ENCODE measurements at regions not wholly inside any gene's neighbourhood (a gene's known extent, or its start where the extent isn't known, plus 50 kb on each side); places are given as distances from the start of the nearest gene placed in this dataset.

DNA sequence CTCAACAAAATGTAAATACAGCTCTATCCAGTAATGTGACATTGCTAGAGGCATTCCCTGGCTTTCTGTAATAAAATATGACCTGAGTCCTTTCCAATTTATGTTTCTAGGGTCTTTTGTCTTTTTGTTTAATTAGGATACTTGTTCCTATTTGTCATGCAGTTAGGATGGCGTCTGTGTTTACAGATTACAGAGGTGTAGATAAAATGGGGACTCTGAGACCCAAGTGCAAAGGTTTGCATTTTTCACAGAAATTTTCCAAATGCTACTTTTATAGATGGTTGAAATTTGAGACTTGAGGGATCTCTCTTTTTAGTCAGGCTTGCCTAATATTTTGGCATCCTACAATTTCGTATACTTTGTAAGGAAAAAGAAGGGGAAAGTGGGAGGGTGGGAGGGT is 332.4 kb downstream of the PTEN start:
- H3K27ac ChIP-seq, result no peak overlapping the region
- no peak for TF ChIP-seq ZFX (IDR thresholded peaks at IDR 0.05; ENCODE audit: borderline replicate concordance)
- TF ChIP-seq, protein P1, sequence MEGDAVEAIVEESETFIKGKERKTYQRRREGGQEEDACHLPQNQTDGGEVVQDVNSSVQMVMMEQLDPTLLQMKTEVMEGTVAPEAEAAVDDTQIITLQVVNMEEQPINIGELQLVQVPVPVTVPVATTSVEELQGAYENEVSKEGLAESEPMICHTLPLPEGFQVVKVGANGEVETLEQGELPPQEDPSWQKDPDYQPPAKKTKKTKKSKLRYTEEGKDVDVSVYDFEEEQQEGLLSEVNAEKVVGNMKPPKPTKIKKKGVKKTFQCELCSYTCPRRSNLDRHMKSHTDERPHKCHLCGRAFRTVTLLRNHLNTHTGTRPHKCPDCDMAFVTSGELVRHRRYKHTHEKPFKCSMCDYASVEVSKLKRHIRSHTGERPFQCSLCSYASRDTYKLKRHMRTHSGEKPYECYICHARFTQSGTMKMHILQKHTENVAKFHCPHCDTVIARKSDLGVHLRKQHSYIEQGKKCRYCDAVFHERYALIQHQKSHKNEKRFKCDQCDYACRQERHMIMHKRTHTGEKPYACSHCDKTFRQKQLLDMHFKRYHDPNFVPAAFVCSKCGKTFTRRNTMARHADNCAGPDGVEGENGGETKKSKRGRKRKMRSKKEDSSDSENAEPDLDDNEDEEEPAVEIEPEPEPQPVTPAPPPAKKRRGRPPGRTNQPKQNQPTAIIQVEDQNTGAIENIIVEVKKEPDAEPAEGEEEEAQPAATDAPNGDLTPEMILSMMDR (IDR thresholded peaks at IDR 0.05), result no peak

DNA sequence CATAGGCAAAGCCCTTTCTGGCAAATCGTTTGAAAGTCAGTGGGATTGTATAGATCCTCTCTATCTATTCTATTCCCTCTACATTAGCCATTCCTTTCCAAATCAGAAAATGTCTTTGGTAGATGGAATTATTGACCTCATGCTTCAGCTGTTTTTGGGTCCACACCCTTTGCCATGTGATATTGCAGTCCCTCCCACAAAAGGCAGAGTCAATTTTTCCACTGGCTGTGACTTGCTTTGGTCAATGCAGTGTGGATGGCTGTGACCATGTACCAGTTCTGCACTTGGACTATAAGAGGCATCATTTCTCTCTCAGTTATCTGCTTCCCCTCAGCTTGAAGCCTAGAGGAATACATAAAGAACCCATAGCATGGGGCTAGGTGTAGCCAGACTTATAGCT is 332.9 kb downstream of the PTEN start:
- H3K27ac ChIP-seq, result no peak overlapping the region
- no peak for TF ChIP-seq ZFX (IDR thresholded peaks at IDR 0.05; ENCODE audit: borderline replicate concordance)
- TF ChIP-seq, protein P1 (IDR thresholded peaks at IDR 0.05), result no peak

DNA sequence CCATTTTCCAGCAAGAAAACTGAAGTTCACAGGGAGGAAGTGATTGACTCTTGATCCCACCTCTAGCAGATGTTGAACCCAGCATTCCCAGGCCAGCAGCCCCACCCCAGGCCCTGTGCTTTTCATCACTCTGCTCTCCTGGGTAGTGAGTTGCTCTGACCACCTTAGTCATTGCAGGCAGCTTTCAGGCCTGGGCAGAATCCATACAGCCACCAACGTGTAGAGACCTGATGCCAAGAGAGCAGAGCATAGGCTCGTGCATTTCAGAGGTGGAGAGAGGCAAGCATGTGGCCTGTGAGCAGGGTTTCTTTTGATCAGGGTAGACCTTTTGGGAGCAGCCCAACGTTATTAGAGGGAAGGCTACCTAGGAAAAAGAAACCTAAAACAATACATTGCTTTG is 334.6 kb downstream of the PTEN start:
- H3K27ac ChIP-seq, result no peak overlapping the region
- TF ChIP-seq ZFX (IDR thresholded peaks at IDR 0.05; ENCODE audit: borderline replicate concordance), result no peak
- TF ChIP-seq, protein P1 (IDR thresholded peaks at IDR 0.05), result no peak

DNA sequence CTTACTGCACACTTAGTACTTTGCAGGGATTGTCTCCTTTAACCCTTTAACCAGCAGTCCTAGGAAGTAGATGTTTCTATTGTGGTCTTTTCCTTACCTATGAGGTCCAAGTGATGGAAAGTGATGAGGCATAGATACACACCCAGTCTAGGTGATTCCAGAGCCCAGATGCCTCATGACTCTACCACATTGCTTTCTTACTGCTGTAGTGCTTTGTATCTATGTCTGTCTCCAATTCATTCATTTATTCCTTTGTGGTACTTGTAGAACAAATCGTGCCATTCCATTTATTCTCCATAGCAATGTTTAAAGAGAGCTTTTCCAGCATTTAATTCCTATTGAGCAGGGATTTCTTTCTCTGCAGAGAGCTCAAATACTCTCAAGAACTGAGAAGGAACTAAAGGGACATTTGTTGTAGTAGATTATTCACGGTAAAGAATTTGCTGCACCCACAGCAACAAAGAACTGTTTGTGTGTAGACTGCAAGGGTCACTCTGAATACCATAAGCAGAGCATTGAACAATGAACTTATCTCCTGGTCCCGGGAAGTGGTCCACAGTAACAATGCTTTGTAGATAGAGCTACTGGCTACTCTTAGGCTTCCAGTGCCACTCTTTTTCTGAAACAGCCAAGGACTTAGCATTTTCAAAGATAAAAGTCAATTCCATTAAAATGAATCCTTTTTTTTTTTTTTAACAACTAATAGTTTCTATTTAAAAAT is 337.0 kb downstream of the PTEN start:
- H3K27ac ChIP-seq, result no peak overlapping the region
- no peak for TF ChIP-seq ZFX (IDR thresholded peaks at IDR 0.05; ENCODE audit: borderline replicate concordance)
- TF ChIP-seq, protein P1 (IDR thresholded peaks at IDR 0.05), result no peak

DNA sequence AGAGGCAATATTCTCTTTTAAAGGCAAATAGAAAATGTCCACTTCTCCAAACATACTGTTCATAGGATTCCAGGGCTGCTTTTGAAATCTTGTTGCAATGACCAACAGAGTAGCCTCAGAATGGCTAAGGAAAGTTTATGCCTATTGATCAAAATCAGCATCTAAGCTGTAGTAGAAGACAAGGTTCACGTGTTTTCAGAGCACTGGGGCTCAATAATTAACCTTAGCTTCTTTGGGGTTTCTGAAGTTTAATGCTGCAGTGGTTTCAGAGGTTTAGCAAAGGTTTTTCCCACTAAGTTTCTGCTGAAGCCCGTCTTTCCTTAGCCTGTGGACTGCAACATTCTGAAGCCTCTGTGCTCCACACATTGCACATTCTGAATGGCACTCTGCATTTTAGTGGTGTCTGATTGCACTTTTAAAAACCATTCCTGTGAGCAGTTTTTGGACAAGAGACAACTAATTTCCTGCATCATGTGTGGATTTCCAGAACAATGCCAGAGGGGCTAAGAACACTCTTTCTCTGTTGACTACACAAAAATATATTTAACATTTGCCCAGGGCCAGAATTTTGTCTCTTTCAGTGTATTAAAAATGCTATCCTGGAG is 342.5 kb downstream of the PTEN start:
- TF ChIP-seq ZFX (IDR thresholded peaks at IDR 0.05; ENCODE audit: borderline replicate concordance), result no peak
- TF ChIP-seq, protein P1 (IDR thresholded peaks at IDR 0.05), result no peak
- no peak overlapping the region for H3K27ac ChIP-seq

DNA sequence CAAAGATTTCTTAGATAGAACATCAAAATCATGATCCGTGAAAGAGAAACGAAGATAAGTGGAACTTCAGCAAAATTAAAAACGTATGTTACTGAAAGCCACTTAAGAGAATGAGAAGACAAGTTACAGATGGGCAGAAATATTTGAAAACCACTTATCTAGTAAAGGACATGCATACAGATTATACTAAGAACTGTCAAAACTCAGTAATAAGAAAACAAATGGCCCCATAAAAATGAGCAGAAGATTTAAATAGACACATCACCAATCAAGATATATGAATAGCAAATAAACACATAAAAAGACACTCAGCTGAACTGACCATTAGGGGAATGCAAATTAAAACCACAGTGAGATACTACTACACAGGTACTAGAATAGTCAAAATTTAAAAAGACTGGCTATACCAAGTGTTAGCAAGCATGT is 343.7 kb downstream of the PTEN start:
- no peak for TF ChIP-seq ZFX (IDR thresholded peaks at IDR 0.05; ENCODE audit: borderline replicate concordance)
- TF ChIP-seq, protein P1 (IDR thresholded peaks at IDR 0.05), result no peak
- H3K27ac ChIP-seq, result no peak overlapping the region

DNA sequence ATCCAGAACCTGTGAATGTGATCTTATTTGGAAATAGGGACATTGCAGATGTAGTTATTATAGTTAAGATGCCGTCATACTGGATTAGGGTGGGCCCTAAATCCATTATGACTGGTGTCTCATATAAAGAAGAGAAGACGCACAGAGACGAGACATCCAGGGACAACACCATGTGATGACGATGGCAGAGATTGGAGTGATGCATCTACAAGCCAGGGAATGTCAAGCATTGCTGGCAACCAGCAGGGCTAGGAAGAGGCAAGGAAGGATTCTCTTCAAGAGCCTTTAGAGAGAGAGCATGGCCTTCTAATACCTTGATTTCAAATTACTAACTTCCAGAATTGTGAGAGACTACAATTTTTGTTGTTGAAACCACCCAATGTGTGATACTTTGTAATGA is 345.8 kb downstream of the PTEN start:
- no peak overlapping the region for H3K27ac ChIP-seq
- TF ChIP-seq ZFX (IDR thresholded peaks at IDR 0.05; ENCODE audit: borderline replicate concordance), result no peak
- TF ChIP-seq, protein P1 (IDR thresholded peaks at IDR 0.05), result no peak

Data from 22Rv1 (cell line).